Fibroblast of skin of back (primary cell): ENCODE measurements at regions not wholly inside any gene's neighbourhood (a gene's known extent, or its start where the extent isn't known, plus 50 kb on each side); places are given as distances from the start of the nearest gene placed in this dataset.
A peak's percentile ranks its signal among the peaks of the same experiment; 100 is the strongest.
"Not testable (repeated sequence)": the region's sequence is repeated elsewhere in the genome, so short reads cannot be mapped to it uniquely, and the experiment has no call there.

Source experiments
- DNase-seq: peaks from one replicate; pipeline ENCODE4 v3.0.0-alpha.2; 2013

- not testable (repeated sequence) for DNase-seq
These were observed 995.0 kb upstream of the LCORL start for GRCh38 chr4:19016550-19016949.

GRCh38 chr4:19014594-19014993 is 993.0 kb upstream of the LCORL start:
- no peak for DNase-seq

GRCh38 chr4:19010761-19011160 is 989.2 kb upstream of the LCORL start:
- no peak for DNase-seq

GRCh38 chr4:19009881-19010280 is 988.3 kb upstream of the LCORL start:
- no peak for DNase-seq

GRCh38 chr4:19005211-19005610 is 983.7 kb upstream of the LCORL start:
- peak; percentile 26 for DNase-seq

- DNase-seq, result no peak
These were observed 980.6 kb upstream of the LCORL start for GRCh38 chr4:19002170-19002569.

- no peak for DNase-seq
These were observed 978.0 kb upstream of the LCORL start for GRCh38 chr4:18999595-18999994.

GRCh38 chr4:18981234-18981615 is 959.7 kb upstream of the LCORL start:
- no peak for DNase-seq

GRCh38 chr4:18980516-18981233 is 959.1 kb upstream of the LCORL start:
- no peak for DNase-seq

- DNase-seq, result no peak
These were observed 955.3 kb upstream of the LCORL start for GRCh38 chr4:18976884-18977283.

- no peak for DNase-seq
These were observed 954.6 kb upstream of the LCORL start for GRCh38 chr4:18975916-18976808.

- DNase-seq, result no peak
These were observed 951.7 kb upstream of the LCORL start for GRCh38 chr4:18973296-18973695.

- DNase-seq, result no peak
These were observed 940.3 kb upstream of the LCORL start for GRCh38 chr4:18961879-18962278.

GRCh38 chr4:18961266-18961665 is 939.7 kb upstream of the LCORL start:
- no peak for DNase-seq

- DNase-seq, result no peak
These were observed 936.2 kb upstream of the LCORL start for GRCh38 chr4:18957716-18958115.

- DNase-seq, result no peak
These were observed 933.0 kb upstream of the LCORL start for GRCh38 chr4:18954538-18954937.

GRCh38 chr4:18953613-18954012 is 932.1 kb upstream of the LCORL start:
- no peak for DNase-seq

- DNase-seq, result no peak
These were observed 923.9 kb upstream of the LCORL start for GRCh38 chr4:18945464-18945863.

- no peak for DNase-seq
These were observed 921.3 kb upstream of the LCORL start for GRCh38 chr4:18942874-18943273.

- DNase-seq, result no peak
These were observed 917.0 kb upstream of the LCORL start for GRCh38 chr4:18938343-18939099.

GRCh38 chr4:18937746-18938145 is 916.2 kb upstream of the LCORL start:
- no peak for DNase-seq

GRCh38 chr4:18937080-18937479 is 915.5 kb upstream of the LCORL start:
- no peak for DNase-seq

GRCh38 chr4:18935659-18936345 is 914.2 kb upstream of the LCORL start:
- DNase-seq, result no peak
